Activated naive CD8-positive, alpha-beta T cell treated with anti-CD3 and anti-CD28 coated beads, Interleukin-2, amount 50 U/mL, for 24 hours (primary cell): ENCODE measurements at regions not wholly inside any gene's neighbourhood (a gene's known extent, or its start where the extent isn't known, plus 50 kb on each side); places are given as distances from the start of the nearest gene placed in this dataset.
"Not testable (repeated sequence)": the region's sequence is repeated elsewhere in the genome, so short reads cannot be mapped to it uniquely, and the experiment has no call there.

Source experiments
- ATAC-seq: fragments of 150-1000 bp; cut with Tn5 transposase; one replicate; pipeline ENCODE4 v1.10.0; 2021
- DNase-seq: peaks from one replicate; pipeline ENCODE4 v3.0.0; 2021
- H3K27ac Mint-ChIP-seq: one replicate; pipeline ENCODE4 v1.8.0; 2021; ENCODE audit warnings: mild to moderate bottlenecking, mixed read lengths
- H3K27me3 Mint-ChIP-seq: one replicate; pipeline ENCODE4 v1.8.0; 2021; ENCODE audit warnings: mixed read lengths
- H3K36me3 Mint-ChIP-seq: one replicate; pipeline ENCODE4 v1.8.0; 2021; ENCODE audit warnings: low read depth, mixed read lengths
- H3K4me1 Mint-ChIP-seq: one replicate; pipeline ENCODE4 v1.8.0; 2021; ENCODE audit warnings: mixed read lengths
- H3K4me3 Mint-ChIP-seq: one replicate; pipeline ENCODE4 v1.8.0; 2021; ENCODE audit warnings: mild to moderate bottlenecking, moderate library complexity, mixed read lengths
- H3K9me3 Mint-ChIP-seq: one replicate; pipeline ENCODE4 v1.8.0; 2021; ENCODE audit warnings: mixed read lengths

DNA sequence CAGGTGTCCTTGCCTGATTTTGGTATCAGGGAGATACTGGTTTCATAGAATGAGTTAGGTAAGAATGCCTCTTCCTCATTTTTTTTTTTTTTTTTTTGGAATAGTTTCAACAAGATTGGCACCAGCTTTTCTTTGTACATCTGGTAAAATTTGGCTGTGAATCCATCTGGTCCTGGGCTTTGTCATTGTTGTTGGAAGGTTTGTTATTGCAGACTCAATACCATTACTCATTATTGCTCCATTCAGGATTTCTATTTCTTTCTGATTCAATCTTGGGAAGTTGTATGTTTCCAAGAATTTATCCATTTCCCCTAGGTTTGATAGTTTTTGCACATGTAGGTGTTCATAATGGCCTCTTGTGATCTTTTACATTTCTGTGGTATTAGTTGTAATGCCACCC, 126.0 kb upstream of the KITLG start:
- ATAC-seq: no peak
- H3K27me3 Mint-ChIP-seq: no peaks in the 10 kb centered on the region
- H3K36me3 Mint-ChIP-seq: no peaks in the 10 kb centered on the region
- DNase-seq: no peak
- H3K4me3 Mint-ChIP-seq: no peak overlapping the region
- H3K9me3 Mint-ChIP-seq: peaks cover 22% of the 10 kb centered on the region
- H3K27ac Mint-ChIP-seq: no peak overlapping the region
- no peaks in the 10 kb centered on the region for H3K4me1 Mint-ChIP-seq

DNA sequence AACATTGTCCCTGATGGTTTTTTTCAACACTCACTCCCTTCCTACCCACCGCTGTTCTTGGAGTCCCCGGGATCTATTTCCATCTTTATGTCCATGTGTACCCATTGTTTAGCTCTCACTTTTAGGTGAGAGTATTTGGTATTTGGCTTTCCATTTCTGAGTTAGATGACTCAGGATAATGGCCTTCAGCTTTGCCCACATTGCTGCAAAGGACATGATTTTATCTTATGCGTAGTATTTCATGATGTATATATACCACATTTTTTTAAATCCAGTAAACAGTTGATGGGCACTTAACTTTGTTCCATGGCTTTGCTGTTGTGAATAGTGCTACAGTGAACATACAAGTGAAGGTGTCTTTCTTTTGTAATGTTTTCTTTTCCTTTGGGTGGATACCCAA, 123.5 kb upstream of the KITLG start:
- Mint-ChIP-seq H3K27ac (no peak overlapping the region), H3K36me3 (no peaks in the 10 kb centered on the region), H3K4me3 (no peak overlapping the region), H3K9me3 (peaks cover 19% of the 10 kb centered on the region), H3K27me3 (no peaks in the 10 kb centered on the region), H3K4me1 (no peaks in the 10 kb centered on the region)
- ATAC-seq (no peak), DNase-seq (no peak)

DNA sequence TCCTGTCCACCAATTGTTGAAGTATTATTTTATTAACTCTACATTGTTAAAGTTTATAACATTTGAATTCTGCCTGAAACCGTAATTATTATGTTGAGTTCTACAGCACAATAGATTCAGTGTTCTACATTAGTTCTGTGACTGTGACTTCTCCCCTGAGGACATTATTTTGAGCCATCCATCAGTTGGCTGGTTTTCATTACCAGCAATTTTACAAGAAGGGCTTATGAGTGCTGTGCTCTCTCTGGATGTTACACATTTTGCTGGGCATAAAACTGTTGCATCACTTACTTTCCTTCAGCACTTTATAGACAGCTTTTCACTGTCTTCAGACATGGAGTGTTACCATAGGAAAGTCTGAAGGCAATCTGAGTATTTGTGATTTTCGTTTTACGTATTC, 118.2 kb upstream of the KITLG start:
- no peak overlapping the region for H3K4me3 Mint-ChIP-seq

DNA sequence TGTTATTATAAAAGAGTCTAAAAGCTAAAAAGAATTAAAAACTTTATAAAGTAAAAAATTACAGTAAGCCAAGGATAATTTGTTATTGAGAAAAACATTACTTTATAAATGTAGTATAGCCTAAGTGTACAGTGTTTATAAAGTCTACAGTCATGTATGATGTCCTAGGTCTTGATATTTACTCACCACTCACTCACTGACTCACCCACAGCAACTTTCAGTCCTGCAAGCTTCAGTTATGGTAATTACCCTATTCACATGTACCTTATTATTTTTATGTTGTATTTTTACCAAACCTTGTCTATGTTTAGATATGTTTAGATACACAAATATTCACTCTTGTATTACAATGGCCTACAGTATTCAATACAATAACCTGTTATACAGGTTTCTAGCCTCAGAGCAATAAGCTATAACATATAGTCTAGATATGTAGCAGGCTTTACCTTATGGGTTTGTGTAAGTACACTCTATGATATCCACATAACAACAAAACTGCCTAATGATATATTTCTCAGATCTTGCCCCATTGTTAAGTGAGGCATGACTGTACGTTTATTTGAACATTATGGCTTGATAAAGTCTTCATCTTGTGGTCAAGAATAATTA, 113.7 kb upstream of the KITLG start:
- Mint-ChIP-seq H3K4me1 (no peaks in the 10 kb centered on the region), H3K27me3 (no peaks in the 10 kb centered on the region), H3K36me3 (no peaks in the 10 kb centered on the region), H3K4me3 (no peak overlapping the region), H3K27ac (no peak overlapping the region), H3K9me3 (peaks cover 7% of the 10 kb centered on the region)
- ATAC-seq (no peak), DNase-seq (no peak)

More for the DNA sequence above, 118.2 kb upstream of the KITLG start:
- Mint-ChIP-seq H3K27me3 (no peaks in the 10 kb centered on the region), H3K9me3 (peaks cover 7% of the 10 kb centered on the region), H3K27ac (no peak overlapping the region), H3K36me3 (no peaks in the 10 kb centered on the region), H3K4me1 (no peaks in the 10 kb centered on the region)
- no peak for DNase-seq
- ATAC-seq: no peak

DNA sequence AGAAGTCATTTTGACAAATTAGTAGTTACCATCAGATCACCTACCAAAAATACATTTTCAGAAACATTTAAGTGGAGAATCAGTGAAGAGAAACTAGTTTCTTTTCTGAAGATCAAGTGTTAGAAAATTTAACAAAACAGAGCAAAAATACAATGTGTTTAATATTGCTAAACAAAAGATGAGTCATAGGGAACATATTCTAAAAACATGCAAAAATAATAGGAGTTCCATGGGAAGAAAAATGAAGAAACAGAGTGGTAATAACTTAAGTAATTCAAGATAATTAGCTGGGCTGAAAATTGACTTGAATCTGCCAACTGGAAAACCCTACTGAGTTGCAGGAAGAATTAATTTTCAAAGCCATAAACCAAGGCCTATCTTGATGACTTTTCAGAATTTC, 111.5 kb upstream of the KITLG start:
- no peaks in the 10 kb centered on the region for H3K4me1 Mint-ChIP-seq
- no peak for ATAC-seq
- H3K27ac Mint-ChIP-seq: no peak overlapping the region
- no peak overlapping the region for H3K4me3 Mint-ChIP-seq
- H3K36me3 Mint-ChIP-seq: no peaks in the 10 kb centered on the region
- no peak for DNase-seq
- no peaks in the 10 kb centered on the region for H3K27me3 Mint-ChIP-seq
- H3K9me3 Mint-ChIP-seq: peaks cover 7% of the 10 kb centered on the region

DNA sequence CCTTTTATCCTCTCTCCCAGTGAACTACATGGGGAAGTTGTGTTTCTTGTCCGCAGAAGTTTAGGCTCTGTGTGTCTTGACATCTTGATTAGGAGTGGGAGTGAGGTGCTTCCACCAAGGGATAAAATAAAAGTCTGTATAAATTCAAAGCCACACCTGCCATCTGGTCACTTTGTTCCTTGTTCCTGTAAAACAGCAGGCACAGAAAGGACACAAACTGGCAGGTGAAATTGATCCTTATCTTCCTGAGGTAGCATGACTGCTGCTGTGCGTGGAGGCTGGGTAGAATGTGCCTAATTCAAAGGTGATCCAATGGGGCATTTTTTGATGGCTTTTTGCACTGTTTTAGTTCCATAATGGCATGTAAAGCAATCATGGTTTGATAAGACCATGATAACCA, 104.3 kb upstream of the KITLG start:
- no peak overlapping the region for H3K27ac Mint-ChIP-seq
- no peak overlapping the region for H3K4me3 Mint-ChIP-seq
- H3K36me3 Mint-ChIP-seq: no peaks in the 10 kb centered on the region
- no peak for ATAC-seq
- no peaks in the 10 kb centered on the region for H3K4me1 Mint-ChIP-seq
- H3K9me3 Mint-ChIP-seq: no peaks in the 10 kb centered on the region
- H3K27me3 Mint-ChIP-seq: no peaks in the 10 kb centered on the region
- no peak for DNase-seq

DNA sequence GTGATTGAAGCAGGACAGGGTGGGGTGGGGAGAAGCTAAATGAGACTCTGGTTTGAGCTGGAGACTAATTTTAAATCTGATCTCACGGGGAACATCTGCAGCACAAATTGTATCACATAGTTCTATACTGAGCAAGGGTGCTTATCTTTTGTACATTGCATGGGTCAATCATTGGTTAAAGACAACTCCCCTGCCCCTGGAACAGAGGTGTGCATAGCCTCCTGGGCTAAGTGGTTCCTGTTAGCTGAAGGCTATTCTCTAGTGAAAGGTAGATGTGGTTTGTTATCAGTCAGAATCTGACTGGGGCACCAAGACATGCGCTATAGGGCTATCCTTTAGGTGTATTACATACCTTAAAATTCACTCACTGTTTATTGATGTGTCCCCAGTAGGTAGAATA, 103.9 kb upstream of the KITLG start:
- Mint-ChIP-seq H3K36me3 (no peaks in the 10 kb centered on the region), H3K27me3 (no peaks in the 10 kb centered on the region), H3K4me3 (no peak overlapping the region)

DNA sequence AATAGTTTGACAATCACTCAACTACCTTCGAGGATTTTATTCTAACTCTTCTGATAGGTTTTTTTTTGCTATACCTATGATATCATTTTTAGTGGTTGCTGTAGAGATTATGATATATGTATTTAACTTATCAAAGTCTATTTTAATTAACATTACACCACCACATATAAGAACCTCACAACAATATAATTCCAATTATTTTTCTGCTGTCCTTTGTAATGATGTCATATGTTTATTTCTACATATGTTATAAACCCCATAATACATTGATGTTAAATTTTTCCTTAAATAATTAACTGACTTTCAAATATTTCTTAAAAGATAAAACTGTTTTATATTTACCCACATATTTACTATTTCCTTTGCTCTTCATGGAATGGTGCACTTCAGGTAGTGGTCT, 103.4 kb upstream of the KITLG start:
- Mint-ChIP-seq H3K36me3 (no peaks in the 10 kb centered on the region), H3K27me3 (no peaks in the 10 kb centered on the region), H3K9me3 (no peaks in the 10 kb centered on the region), H3K4me3 (no peak overlapping the region), H3K27ac (no peak overlapping the region), H3K4me1 (no peaks in the 10 kb centered on the region)
- no peak for DNase-seq
- no peak for ATAC-seq

More for the DNA sequence above, 103.9 kb upstream of the KITLG start:
- Mint-ChIP-seq H3K9me3 (no peaks in the 10 kb centered on the region), H3K27ac (no peak overlapping the region), H3K4me1 (no peaks in the 10 kb centered on the region)
- no peak for ATAC-seq
- DNase-seq: no peak

DNA sequence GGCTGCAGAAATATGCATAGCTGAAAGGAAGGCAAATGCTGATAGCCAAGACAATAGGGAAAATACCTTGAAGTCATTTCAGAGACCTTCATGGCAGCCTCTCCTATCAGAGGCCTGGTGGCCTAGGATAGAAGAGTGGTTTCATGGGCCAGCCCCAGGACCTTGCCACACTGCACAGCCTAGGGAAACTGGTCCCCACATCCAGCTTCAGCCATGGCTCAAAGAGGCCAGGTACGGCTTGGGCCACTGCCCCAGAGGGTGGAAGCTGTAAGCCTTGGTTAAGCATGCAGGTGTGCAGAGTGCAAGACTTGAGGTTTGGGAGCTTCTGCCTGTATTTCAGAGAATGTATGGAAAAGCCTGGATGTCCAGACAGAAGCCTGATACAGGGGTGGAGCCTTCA, 101.0 kb upstream of the KITLG start:
- H3K4me1 Mint-ChIP-seq: no peaks in the 10 kb centered on the region
- H3K4me3 Mint-ChIP-seq: no peak overlapping the region
- DNase-seq (no peak), ATAC-seq (no peak)
- no peak overlapping the region for H3K27ac Mint-ChIP-seq
- no peaks in the 10 kb centered on the region for H3K27me3 Mint-ChIP-seq
- no peaks in the 10 kb centered on the region for H3K9me3 Mint-ChIP-seq
- no peaks in the 10 kb centered on the region for H3K36me3 Mint-ChIP-seq

DNA sequence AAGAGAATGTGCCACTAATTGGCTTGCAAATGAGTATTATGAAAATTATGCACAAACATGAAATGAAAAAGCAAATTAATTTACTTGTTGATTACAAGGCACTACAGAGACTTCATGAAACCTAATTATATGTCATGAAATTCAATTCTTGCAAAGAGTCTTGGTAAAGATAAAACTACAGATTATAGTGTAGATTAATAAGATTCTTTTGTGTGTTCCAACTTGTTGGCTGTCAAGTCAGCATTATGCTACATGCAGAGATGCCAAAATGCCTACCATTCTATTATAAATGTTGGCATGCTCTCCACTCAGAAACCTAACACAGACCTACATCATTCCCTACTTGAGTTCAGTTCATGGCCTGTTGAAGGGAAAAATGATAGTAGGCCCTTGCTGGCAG, 97.2 kb upstream of the KITLG start:
- Mint-ChIP-seq H3K27ac (no peak overlapping the region), H3K27me3 (no peaks in the 10 kb centered on the region), H3K4me1 (no peaks in the 10 kb centered on the region), H3K4me3 (no peak overlapping the region), H3K36me3 (no peaks in the 10 kb centered on the region), H3K9me3 (no peaks in the 10 kb centered on the region)
- DNase-seq (no peak), ATAC-seq (no peak)

DNA sequence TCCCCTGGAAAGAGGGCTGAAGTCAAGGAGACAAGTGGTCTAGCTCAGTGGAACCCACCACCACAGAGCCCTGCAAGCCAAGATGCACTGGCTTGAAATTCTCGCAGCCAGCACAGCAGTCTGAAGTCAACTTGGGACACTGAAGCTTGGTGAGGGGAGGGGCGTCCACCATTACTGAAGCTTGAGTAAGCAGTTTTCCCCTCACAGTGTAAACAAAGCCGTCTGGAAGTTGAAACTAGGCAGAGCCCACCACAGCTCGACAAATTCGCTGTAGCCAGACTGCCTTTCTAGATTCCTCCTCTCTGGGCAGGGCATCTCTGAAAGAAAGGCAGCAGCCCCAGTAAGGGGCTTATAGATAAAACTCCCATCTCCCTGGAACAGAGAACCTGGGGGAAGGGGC, 87.3 kb upstream of the KITLG start:
- DNase-seq, H3K9me3 Mint-ChIP-seq, H3K4me1 Mint-ChIP-seq, ATAC-seq, H3K4me3 Mint-ChIP-seq, H3K36me3 Mint-ChIP-seq, H3K27ac Mint-ChIP-seq, H3K27me3 Mint-ChIP-seq: not testable (repeated sequence)

DNA sequence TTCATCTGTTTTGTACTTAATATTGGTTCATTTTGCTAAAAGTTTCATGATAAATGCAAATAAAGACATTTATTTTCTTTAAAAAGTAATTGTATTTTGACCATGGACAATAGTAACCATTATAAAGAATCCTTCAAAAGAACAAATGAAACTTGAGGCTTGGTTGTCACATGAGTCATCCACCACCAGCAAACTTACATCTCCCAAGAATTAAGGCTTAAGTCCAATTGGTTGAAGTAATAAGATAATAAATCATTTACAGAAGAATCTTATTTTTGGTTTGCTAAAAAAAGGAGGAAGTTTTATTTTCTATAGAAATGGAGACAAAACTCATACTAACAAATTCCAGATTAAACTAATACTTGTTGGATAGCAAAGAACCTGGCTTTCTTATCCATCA, 84.8 kb upstream of the KITLG start:
- Mint-ChIP-seq H3K27ac (no peak overlapping the region), H3K36me3 (no peaks in the 10 kb centered on the region), H3K9me3 (peaks cover 4% of the 10 kb centered on the region), H3K4me1 (no peaks in the 10 kb centered on the region), H3K4me3 (no peak overlapping the region), H3K27me3 (no peaks in the 10 kb centered on the region)
- no peak for DNase-seq
- no peak for ATAC-seq

DNA sequence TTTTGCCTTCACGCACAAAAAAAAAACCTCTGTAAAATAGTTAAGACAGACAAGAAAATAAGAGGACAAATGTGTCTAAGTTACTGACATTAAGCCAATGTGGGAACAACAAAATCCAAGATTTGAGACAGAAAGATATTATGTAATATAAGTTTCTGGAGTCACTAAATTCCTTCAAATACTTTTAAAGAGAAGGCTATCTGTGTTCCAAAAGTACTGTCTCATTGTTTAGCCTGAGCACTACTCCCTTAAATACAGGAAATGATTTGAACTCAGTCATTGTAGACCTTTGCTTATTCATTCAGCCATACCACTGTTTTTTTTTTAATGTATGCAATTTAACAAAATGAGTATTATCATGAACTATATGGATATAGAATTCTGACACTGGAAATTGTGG, 82.7 kb upstream of the KITLG start:
- no peaks in the 10 kb centered on the region for H3K4me1 Mint-ChIP-seq
- H3K4me3 Mint-ChIP-seq: no peak overlapping the region
- DNase-seq: no peak
- no peak for ATAC-seq
- H3K27ac Mint-ChIP-seq: no peak overlapping the region
- no peaks in the 10 kb centered on the region for H3K9me3 Mint-ChIP-seq
- H3K27me3 Mint-ChIP-seq: no peaks in the 10 kb centered on the region
- no peaks in the 10 kb centered on the region for H3K36me3 Mint-ChIP-seq

DNA sequence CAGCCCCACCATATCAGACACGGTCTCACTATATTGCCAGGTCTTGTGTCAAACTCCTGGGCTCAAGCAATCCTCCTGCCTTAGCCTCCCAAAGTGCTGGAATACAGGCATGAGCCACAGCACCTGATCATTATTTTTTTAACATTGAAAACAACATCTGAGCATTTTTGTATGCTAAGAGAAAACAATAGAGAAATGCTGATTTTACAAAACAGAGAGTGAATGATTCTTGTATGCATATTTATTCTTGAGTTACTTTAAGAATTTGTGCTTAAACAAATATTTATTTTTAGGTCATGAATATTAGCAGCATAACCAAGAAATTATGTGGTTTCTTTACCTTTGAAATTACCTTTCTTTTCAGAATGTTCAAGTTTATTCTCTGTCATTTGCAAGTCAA, 81.8 kb upstream of the KITLG start:
- Mint-ChIP-seq H3K27me3 (no peaks in the 10 kb centered on the region), H3K36me3 (no peaks in the 10 kb centered on the region), H3K9me3 (no peaks in the 10 kb centered on the region), H3K4me3 (no peak overlapping the region), H3K27ac (no peak overlapping the region), H3K4me1 (no peaks in the 10 kb centered on the region)
- ATAC-seq (no peak), DNase-seq (no peak)

DNA sequence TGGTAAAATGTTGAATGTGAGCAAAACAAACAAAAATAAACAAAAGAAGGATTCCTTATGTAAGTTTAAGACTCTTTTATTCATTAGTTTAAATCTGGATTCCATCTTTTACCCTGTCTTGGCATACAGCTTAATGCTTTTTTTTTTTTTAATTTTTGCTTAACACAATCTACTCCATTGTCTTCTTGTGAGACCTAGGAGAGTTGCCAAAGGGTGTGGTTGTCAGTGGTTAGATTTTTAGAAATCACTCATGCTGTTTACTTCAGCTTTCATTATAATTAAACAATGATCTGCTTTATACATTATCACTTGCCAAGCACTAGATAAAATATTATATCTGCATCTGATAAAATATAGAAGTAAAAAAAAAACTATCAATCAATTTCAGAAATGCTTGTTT, 77.7 kb upstream of the KITLG start:
- ATAC-seq (no peak), DNase-seq (no peak)
- no peaks in the 10 kb centered on the region for H3K4me1 Mint-ChIP-seq
- H3K4me3 Mint-ChIP-seq: no peak overlapping the region
- no peak overlapping the region for H3K27ac Mint-ChIP-seq
- no peaks in the 10 kb centered on the region for H3K9me3 Mint-ChIP-seq
- no peaks in the 10 kb centered on the region for H3K27me3 Mint-ChIP-seq
- no peaks in the 10 kb centered on the region for H3K36me3 Mint-ChIP-seq

DNA sequence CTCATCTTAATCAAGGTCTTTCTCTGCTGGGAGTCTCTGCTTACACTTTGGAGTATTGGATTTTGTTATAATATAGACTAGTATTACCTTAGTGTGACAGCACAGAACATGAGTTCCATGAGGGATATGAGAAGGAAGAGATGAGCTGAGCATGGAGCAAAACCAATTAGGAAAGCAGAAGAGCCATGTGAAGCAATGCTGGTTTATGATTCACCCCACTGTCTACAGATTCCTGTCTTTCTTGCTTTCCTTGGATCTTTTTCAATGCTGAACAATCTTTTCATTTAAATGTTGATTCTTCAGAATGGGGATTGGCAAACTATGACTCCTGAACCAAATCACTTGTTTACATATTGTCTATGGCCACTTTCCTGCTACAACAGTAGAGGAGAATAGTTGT, 70.4 kb upstream of the KITLG start:
- Mint-ChIP-seq H3K27ac (no peak overlapping the region), H3K9me3 (no peaks in the 10 kb centered on the region), H3K4me1 (no peaks in the 10 kb centered on the region), H3K27me3 (no peaks in the 10 kb centered on the region), H3K4me3 (no peak overlapping the region), H3K36me3 (no peaks in the 10 kb centered on the region)
- DNase-seq: no peak
- no peak for ATAC-seq
